ENCODE measurements at regions not wholly inside any gene's neighbourhood (a gene's known extent, or its start where the extent isn't known, plus 50 kb on each side); places are given as distances from the start of the nearest gene placed in this dataset.

- ATAC-seq (ENCODE audit: low read depth), result no peak
- Mint-ChIP-seq H3K36me3 (no peaks in the 10 kb centered on the region), H3K4me3 (no peak overlapping the region), H3K27ac (no peak overlapping the region), H3K9me3 (peaks cover 4% of the 10 kb centered on the region), H3K27me3 (no peaks in the 10 kb centered on the region), H3K4me1 (no peaks in the 10 kb centered on the region)
- POLR2A ChIA-PET, result no interaction called here
- no peak for DNase-seq
Observed at GRCh38 chr6:101102702-101103101, 221.6 kb upstream of the ASCC3 start.

GRCh38 chr6:101108286-101108685, 227.2 kb upstream of the ASCC3 start:
- H3K27ac Mint-ChIP-seq, result no peak overlapping the region
- POLR2A ChIA-PET, result no interaction called here
- DNase-seq (no peak), ATAC-seq (ENCODE audit: low read depth) (no peak)
- H3K27me3 Mint-ChIP-seq, result no peaks in the 10 kb centered on the region
- H3K4me1 Mint-ChIP-seq, result no peaks in the 10 kb centered on the region
- H3K36me3 Mint-ChIP-seq, result no peaks in the 10 kb centered on the region
- no peaks in the 10 kb centered on the region for H3K9me3 Mint-ChIP-seq
- H3K4me3 Mint-ChIP-seq, result no peak overlapping the region

DNA sequence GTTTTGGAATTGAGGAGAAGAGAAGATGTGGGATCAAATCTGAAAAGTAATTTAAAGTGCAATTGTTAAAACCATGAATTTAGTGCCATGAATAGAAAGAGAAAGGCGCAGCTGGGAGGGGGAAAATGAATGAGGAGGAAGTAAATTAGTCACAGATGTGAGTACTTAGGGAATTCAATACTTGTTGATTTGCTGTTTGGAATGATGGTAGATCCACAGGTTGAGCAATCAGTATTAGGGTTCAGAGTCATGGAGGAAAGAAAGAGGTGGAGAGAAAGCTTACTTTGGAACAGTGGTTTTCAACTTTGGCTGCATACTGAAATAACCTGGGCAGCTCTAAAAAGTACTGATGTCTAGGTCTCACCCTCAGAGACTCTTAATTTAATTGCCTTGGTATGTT, 229.7 kb upstream of the ASCC3 start:
- no peak for ATAC-seq (ENCODE audit: low read depth)
- POLR2A ChIA-PET, result no interaction called here

DNA sequence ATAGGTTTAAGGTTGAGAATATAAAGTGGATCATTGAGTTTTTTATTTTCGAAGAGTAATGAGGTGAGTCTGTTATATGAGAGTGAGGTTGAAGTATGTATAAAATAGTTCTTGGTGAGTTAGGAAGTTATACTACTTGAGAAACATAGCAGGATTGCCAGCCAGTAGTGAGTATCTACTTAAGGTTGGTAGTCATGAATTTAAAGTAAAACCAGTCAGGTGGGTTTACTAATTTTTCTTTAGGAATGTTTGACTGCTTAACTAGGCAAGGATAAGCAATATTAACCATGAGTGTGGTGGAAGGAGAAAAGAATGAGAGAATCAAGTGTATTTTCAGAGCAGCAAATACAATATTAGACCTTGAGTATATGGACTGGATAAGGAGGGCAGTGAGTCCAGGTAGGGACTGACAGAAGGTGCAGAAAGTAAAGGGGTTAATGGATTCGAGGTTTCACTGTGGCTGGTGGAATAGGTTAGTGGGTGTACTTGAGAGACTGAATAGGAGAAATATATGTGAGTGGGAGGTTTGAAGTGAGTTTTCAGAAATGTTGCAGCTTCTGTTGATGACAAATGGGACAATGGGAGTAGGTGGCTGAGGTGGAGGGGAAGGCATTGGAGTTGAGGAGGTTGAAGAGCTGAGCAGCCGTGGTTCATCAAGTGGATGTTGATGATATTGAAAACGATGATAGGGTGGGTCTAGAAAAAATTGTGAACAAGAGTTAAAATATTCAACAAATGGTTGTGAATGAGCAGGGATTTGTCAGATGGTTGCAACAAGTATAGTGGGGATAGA, 232.5 kb upstream of the ASCC3 start:
- Mint-ChIP-seq H3K9me3 (no peaks in the 10 kb centered on the region), H3K36me3 (no peaks in the 10 kb centered on the region), H3K4me1 (no peaks in the 10 kb centered on the region), H3K27ac (no peak overlapping the region), H3K27me3 (no peaks in the 10 kb centered on the region), H3K4me3 (no peak overlapping the region)
- no peak for ATAC-seq (ENCODE audit: low read depth)
- DNase-seq, result no peak
- POLR2A ChIA-PET, result no interaction called here

More for the DNA sequence above, 229.7 kb upstream of the ASCC3 start:
- H3K27ac Mint-ChIP-seq, result no peak overlapping the region
- H3K4me1 Mint-ChIP-seq, result no peaks in the 10 kb centered on the region
- no peaks in the 10 kb centered on the region for H3K27me3 Mint-ChIP-seq
- no peaks in the 10 kb centered on the region for H3K9me3 Mint-ChIP-seq
- no peak overlapping the region for H3K4me3 Mint-ChIP-seq
- no peak for DNase-seq
- H3K36me3 Mint-ChIP-seq, result no peaks in the 10 kb centered on the region

DNA sequence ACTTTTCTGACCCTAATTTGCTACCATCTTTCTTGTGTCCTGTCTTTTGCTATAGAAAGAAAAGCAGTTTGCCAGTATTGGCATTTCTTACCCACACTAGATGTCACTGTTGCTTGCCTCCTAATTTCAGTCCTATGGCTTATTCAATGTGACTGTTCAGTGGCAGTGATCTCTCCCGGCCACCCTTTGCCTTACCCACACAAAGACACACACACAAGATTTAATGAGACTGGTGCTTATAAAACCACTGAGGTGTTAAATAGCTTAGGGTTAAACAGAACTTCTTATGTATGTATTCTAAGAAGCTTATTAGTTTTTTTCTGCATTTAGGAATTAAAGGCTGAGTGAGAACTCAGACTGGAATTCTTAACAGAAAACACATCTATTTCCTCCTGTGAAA, 233.6 kb upstream of the ASCC3 start:
- no peaks in the 10 kb centered on the region for H3K9me3 Mint-ChIP-seq
- H3K4me3 Mint-ChIP-seq, result no peak overlapping the region
- no peaks in the 10 kb centered on the region for H3K27me3 Mint-ChIP-seq
- DNase-seq (no peak), ATAC-seq (ENCODE audit: low read depth) (no peak)
- no peaks in the 10 kb centered on the region for H3K36me3 Mint-ChIP-seq
- POLR2A ChIA-PET, result no interaction called here
- no peaks in the 10 kb centered on the region for H3K4me1 Mint-ChIP-seq
- no peak overlapping the region for H3K27ac Mint-ChIP-seq

- ATAC-seq (ENCODE audit: low read depth), result no peak
- Mint-ChIP-seq H3K36me3 (no peaks in the 10 kb centered on the region), H3K4me3 (no peak overlapping the region), H3K27me3 (no peaks in the 10 kb centered on the region), H3K9me3 (no peaks in the 10 kb centered on the region), H3K4me1 (no peaks in the 10 kb centered on the region), H3K27ac (no peak overlapping the region)
- POLR2A ChIA-PET, result no interaction called here
- DNase-seq, result no peak
Observed at GRCh38 chr6:101116337-101116736, 235.2 kb upstream of the ASCC3 start.

DNA sequence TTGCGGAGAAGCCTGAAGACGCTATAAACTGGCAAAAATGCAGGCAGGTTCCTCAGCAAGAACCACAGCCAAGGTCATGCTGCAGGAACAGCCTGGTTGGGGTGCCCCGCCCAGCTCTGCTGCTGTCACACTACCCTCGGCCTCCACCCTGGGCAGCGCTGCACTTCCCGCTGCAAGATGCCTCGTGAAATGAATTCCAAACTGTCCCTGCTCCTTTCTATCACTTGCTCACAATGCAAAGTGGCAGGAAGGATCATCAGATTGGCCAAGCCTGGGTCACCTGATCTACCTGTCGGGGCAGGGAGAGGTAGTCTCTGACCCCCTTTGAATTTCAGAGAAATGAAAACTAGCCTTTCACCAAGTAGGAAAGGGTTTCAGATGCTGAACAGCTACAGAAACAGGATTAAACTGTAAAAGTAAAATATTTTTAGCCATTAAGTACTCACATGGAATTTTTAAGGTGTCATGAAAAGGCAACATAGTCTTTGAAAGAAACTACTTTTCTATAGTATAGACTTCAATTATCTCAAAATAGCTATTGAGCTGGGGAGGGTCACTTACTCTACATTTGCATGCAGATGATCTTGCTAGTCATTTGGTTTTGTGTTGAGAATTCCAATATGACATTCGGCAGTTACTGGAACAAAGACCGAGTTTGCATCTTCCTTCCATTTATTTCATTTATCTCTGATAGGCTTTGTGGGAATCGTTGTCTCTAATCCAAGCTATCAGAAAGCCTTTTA, 236.4 kb upstream of the ASCC3 start:
- Mint-ChIP-seq H3K9me3 (no peaks in the 10 kb centered on the region), H3K4me3 (no peak overlapping the region), H3K36me3 (no peaks in the 10 kb centered on the region), H3K4me1 (no peaks in the 10 kb centered on the region), H3K27ac (no peak overlapping the region), H3K27me3 (no peaks in the 10 kb centered on the region)
- POLR2A ChIA-PET, result no interaction called here
- ATAC-seq (ENCODE audit: low read depth) (no peak), DNase-seq (no peak)

- POLR2A ChIA-PET, result no interaction called here
- Mint-ChIP-seq H3K36me3 (no peaks in the 10 kb centered on the region), H3K27ac (no peak overlapping the region), H3K9me3 (no peaks in the 10 kb centered on the region), H3K27me3 (no peaks in the 10 kb centered on the region), H3K4me1 (no peaks in the 10 kb centered on the region), H3K4me3 (no peak overlapping the region)
- ATAC-seq (ENCODE audit: low read depth) (no peak), DNase-seq (no peak)
Observed at GRCh38 chr6:101118136-101118396, 236.9 kb upstream of the ASCC3 start.

DNA sequence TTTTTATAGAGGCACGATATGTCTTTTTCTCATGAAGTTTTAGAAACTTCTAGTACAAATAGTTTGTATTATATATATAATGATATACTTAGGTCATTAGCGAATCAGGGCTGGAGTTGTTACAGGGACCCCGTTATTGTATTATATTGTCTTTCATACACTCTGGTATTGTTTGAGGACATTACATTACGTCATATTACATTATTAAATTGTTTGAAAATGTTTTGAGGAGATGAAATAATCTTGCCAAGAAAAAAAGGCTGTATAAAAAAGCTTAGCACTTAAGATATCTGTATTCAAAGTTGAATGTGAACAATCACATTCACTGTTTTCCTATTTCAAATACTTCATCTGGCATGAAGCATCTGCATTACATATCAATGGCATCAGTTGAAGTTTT, 239.6 kb upstream of the ASCC3 start:
- H3K9me3 Mint-ChIP-seq, result no peaks in the 10 kb centered on the region
- no peak for ATAC-seq (ENCODE audit: low read depth)
- H3K4me1 Mint-ChIP-seq, result no peaks in the 10 kb centered on the region
- H3K36me3 Mint-ChIP-seq, result no peaks in the 10 kb centered on the region
- H3K4me3 Mint-ChIP-seq, result no peak overlapping the region
- no peak for DNase-seq
- POLR2A ChIA-PET, result no interaction called here
- H3K27ac Mint-ChIP-seq, result no peak overlapping the region
- H3K27me3 Mint-ChIP-seq, result no peaks in the 10 kb centered on the region

GRCh38 chr6:101125380-101125971, 244.3 kb upstream of the ASCC3 start:
- H3K36me3 Mint-ChIP-seq, result no peaks in the 10 kb centered on the region
- H3K4me3 Mint-ChIP-seq, result no peak overlapping the region
- no peak overlapping the region for H3K27ac Mint-ChIP-seq
- no peaks in the 10 kb centered on the region for H3K9me3 Mint-ChIP-seq
- POLR2A ChIA-PET, result no interaction called here
- H3K4me1 Mint-ChIP-seq, result no peaks in the 10 kb centered on the region
- ATAC-seq (ENCODE audit: low read depth), result no peak
- no peak for DNase-seq
- no peaks in the 10 kb centered on the region for H3K27me3 Mint-ChIP-seq

GRCh38 chr6:101126501-101126900, 245.4 kb upstream of the ASCC3 start:
- ATAC-seq (ENCODE audit: low read depth) (no peak), DNase-seq (no peak)
- H3K27me3 Mint-ChIP-seq, result no peaks in the 10 kb centered on the region
- H3K4me1 Mint-ChIP-seq, result no peaks in the 10 kb centered on the region
- POLR2A ChIA-PET, result no interaction called here
- no peak overlapping the region for H3K4me3 Mint-ChIP-seq
- no peak overlapping the region for H3K27ac Mint-ChIP-seq
- no peaks in the 10 kb centered on the region for H3K36me3 Mint-ChIP-seq
- no peaks in the 10 kb centered on the region for H3K9me3 Mint-ChIP-seq

- POLR2A ChIA-PET, result no interaction called here
- H3K4me3 Mint-ChIP-seq, result no peak overlapping the region
- H3K36me3 Mint-ChIP-seq, result no peaks in the 10 kb centered on the region
- H3K9me3 Mint-ChIP-seq, result no peaks in the 10 kb centered on the region
- H3K4me1 Mint-ChIP-seq, result no peaks in the 10 kb centered on the region
- H3K27me3 Mint-ChIP-seq, result no peaks in the 10 kb centered on the region
- DNase-seq (no peak), ATAC-seq (ENCODE audit: low read depth) (no peak)
- H3K27ac Mint-ChIP-seq, result no peak overlapping the region
Observed at GRCh38 chr6:101129851-101130250, 248.7 kb upstream of the ASCC3 start.

DNA sequence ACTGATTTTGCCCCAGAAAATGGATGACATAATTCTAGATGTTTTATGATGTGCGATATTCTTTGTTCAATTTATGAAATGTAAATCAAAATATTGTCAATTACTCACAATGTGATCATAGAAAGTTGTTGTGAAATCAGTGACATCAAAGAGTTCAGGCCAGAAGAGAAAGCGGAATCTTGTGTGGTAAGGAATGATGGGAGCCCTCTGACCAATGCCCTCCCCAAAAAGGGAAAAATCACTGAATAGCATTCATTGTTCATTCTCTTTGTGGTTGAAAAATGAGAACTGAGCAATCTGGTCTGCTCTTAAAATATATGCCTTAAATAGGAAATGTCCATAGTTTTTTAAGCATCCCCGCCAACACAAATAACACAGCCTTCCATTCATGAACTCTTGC, 247.1 kb upstream of the GRIK2 start:
- Mint-ChIP-seq H3K9me3 (no peaks in the 10 kb centered on the region), H3K4me3 (no peak overlapping the region), H3K4me1 (no peaks in the 10 kb centered on the region), H3K27ac (no peak overlapping the region), H3K27me3 (no peaks in the 10 kb centered on the region), H3K36me3 (no peaks in the 10 kb centered on the region)
- POLR2A ChIA-PET, result no interaction called here
- no peak for DNase-seq
- no peak for ATAC-seq (ENCODE audit: low read depth)

GRCh38 chr6:101150226-101150625, 243.3 kb upstream of the GRIK2 start:
- no peak for ATAC-seq (ENCODE audit: low read depth)

More at GRCh38 chr6:101150226-101150625, 243.3 kb upstream of the GRIK2 start:
- Mint-ChIP-seq H3K36me3 (no peaks in the 10 kb centered on the region), H3K9me3 (no peaks in the 10 kb centered on the region), H3K4me3 (no peak overlapping the region), H3K27ac (no peak overlapping the region), H3K4me1 (no peaks in the 10 kb centered on the region), H3K27me3 (no peaks in the 10 kb centered on the region)
- POLR2A ChIA-PET, result no interaction called here
- DNase-seq, result no peak

Measured in activated naive CD8-positive, alpha-beta T cell treated with anti-CD3 and anti-CD28 coated beads, Interleukin-2, amount 10 ng/mL, durations not matched to agents 7 days and 5 days (primary cell).